Activated CD8-positive, alpha-beta memory T cell treated with anti-CD3 and anti-CD28 coated beads for 36 hours (primary cell): ENCODE measurements at regions not wholly inside any gene's neighbourhood (a gene's known extent, or its start where the extent isn't known, plus 50 kb on each side); places are given as distances from the start of the nearest gene placed in this dataset.
"Not testable (repeated sequence)": the region's sequence is repeated elsewhere in the genome, so short reads cannot be mapped to it uniquely, and the experiment has no call there.

Experiments
- CTCF ChIA-PET: fragments of 350-600 bp; sonication (Branson Sonifier 250); formaldehyde crosslinking; loops from one replicate; lab custom pipeline; 2021; ENCODE audit warnings: antibody characterized with exemption; lab: Charles Lee
- POLR2A ChIA-PET: fragments of 350-600 bp; sonication (Branson Sonifier 250); formaldehyde crosslinking; loops from one replicate; lab custom pipeline; 2021; ENCODE audit warnings: antibody characterized with exemption; lab: Charles Lee

DNA sequence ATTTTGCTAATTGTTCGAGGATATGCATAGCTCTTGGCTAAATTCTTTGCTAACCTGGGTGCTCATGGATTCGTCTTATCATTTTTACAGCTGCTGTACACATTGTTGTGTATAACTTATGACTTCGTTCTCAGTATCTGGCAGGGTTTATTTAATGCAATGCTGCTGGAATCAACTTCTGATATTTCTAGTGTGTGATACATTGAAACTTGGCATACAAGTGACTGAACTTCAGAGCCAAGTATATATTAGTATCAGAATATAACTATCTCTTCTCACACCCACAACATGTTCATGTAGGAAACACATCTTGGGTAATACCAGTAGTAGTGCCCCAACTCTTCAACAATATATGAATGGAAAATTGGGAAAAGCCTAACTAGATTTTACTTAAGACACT, 764.2 kb downstream of the TENT5A start:
- ChIA-PET CTCF (interaction anchor here (0.6 kb wide), 1 partner anchor 41 kb away, joined by 3 read pairs; no protein-coding TSS in a partner anchor), POLR2A (no interaction called here)

DNA sequence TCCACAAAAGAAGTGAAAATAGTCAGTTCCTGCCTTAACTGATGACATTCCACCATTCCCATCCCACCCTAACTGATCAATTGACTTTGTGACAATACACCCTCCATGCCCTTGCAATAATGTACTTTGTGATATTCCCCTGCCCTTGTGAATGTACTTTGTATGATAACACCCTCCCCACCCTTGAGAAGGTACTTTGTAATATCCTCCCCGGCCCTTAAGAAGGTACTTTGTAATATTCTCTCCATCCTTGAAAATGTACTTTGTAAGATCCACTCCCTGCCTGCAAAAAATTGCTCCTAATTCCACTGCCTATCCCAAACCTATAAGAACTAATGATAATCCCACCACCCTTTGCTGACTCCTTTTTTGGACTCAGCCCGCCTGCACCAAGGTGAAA, 771.3 kb downstream of the TENT5A start:
- CTCF ChIA-PET, POLR2A ChIA-PET: not testable (repeated sequence)

DNA sequence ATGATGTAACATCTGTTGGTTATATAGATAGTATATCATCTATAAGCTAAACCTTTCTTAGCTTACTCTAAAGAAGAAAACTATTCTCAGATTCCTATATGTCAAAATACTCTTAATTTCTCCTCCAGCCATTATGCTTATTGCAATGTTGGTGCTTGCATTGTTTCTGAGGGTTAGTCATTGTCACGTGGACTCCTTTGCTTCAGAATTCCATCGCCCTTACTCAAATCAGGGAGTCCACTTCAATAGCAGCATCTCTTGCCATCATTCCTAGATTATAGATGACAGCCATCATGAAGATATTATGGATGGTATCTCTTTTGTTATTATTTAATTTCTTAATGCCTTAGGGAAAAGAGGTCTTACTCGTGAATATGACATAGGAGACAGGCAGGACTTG, 776.1 kb downstream of the TENT5A start:
- ChIA-PET CTCF (no interaction called here), POLR2A (no interaction called here)

DNA sequence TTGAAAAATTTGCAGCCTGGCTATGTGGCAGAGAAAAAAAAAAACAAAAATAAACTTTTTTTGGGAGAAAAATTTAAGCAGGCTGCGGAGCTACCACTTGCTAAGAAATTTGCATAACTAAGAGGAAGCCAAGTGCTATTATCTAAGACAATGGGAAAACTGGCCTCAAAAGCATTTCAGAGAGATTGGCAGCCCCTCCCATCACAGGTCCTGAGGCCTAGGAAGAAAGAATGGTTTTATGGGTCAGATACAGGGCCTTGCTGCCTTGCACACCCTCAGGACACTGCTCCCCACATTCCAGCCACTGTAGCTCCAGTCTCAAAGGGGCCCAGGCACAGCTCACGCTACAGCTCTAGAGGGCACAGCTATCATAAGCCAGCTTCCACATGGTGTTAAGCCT, 777.9 kb downstream of the TENT5A start:
- POLR2A ChIA-PET = no interaction called here
- CTCF ChIA-PET = no interaction called here

DNA sequence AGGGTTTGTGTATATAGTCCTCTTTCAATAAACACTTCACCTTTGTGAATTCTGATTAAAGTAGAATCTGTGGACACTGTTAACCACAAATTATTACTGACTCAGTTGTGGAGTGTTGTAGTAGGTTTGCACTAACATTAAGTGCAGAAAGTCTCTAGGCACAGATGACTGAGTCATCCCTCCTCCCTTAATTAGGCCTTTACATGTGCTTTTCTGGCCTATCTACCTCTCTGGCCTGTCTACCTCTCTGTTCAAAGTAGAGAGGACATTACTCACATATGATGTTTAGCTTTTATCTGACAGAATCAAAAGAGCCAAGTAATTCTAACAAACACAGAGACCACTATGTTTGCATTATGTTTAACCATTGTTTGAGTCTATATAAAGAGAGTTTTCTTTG, 783.0 kb downstream of the TENT5A start:
- CTCF ChIA-PET = no interaction called here
- POLR2A ChIA-PET = no interaction called here

DNA sequence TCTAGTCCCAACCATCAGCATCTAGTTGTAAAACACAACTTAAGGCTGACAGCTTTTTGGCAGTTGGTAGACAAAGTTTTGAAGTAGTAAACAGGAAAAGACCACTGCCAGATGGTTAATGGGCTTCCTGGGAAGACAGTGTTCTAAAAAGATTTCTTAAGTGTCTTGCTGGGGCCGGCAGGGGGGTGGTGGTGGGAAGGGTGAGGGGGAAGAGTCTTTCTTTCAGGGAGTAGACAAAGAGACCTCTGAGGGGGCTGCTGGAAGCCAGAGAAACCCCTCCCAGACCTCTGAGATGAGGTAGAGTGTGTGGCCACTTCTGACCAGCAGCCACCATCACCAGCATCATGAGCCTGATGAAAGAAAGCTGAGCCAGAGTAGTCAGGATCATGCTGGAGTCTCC, 784.9 kb downstream of the TENT5A start:
- CTCF ChIA-PET = no interaction called here
- POLR2A ChIA-PET = no interaction called here

DNA sequence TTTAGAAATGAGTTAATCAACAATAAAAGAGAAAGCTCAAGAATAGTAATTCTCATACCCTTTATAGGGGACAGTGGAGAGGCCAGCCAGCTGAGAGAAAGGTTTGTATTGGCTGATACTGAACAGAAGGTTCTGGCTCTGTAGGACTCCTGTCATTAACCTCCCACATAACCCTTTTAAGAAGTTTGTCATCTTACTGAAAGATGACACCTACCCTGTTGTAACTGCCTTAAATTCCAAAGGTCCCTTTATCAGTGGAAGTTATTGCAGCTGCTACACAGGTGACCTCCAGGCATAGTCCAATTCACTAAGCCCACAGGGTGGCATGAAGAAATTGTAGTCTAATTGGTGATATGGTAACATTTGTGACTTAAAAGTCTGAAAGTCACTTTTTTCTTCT, 790.1 kb downstream of the TENT5A start:
- POLR2A ChIA-PET = no interaction called here

DNA sequence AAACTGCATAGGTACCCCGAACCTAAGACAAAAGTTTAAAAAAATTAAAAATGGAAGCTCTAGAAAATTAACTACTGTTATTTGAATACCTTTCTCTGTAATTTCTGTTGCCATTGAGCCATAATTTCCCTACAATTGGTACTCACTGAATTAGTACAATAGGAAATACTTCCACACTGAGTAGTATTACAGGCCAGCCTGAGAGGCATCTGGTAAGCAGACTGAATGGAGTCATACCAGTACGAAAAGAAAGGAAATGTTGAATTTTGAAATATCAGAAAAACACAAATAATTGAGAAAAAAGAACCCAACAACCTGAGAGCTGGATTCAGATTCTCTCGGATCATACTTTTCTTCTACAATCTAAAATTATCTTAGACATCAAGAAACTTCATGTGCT, 791.3 kb downstream of the TENT5A start:
- ChIA-PET CTCF (no interaction called here), POLR2A (no interaction called here)

More for the DNA sequence above, 790.1 kb downstream of the TENT5A start:
- CTCF ChIA-PET = no interaction called here

DNA sequence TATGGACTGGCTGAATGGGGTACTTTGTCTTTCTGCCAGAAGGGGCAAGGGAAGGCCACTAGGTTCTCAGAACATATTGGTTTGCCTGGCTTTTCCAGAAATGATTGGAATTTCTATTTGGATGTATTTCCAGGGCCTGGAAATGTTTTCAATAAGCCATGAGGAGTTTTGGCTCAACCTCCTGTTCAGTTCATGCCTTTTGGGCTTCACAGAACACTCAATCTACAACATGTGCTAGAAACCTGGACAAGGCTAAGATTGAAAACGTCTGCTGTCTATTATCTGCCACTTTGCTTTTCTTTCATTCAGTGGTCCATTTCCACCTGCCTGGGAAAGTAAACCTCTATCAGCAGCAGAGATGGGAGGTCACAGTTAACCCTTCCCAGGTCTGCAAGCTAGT, 793.4 kb downstream of the TENT5A start:
- ChIA-PET POLR2A (no interaction called here), CTCF (no interaction called here)

DNA sequence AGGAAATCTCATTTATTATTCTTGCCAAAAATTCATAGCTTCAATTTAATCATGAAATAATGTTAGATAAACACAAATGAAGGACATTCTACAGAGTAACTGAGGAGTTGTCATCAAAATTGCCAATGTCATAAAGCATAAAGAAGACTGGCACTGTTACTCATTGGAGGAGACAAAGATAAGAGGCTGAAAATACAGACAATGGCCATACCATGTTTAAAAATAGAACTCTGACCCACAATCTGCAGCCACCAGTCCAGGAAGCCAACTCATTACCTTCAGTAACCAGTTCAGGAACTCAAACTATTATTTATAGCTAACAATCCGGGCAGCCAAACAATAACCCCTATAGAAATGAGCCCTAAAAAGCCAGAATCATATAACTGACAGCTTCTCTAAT, 795.6 kb downstream of the TENT5A start:
- CTCF ChIA-PET = no interaction called here
- POLR2A ChIA-PET = no interaction called here

DNA sequence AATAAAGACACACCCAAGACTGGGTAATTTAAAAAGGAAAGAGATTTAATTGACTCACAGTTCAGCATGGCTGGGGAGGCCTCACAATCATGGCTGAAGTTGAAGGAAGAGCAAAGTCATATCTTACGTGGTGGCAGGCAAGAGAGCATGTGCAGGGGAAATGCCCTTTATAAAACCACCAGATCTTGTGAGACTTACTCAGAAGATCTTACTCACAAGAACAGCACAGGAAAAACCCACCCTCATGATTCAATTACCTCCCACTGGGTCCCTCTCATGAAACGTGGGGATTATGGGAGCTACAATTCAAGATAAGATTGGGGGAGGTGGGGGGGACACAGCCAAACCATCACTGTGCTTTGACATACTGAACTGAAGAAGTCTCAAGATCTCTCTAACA, 800.0 kb downstream of the TENT5A start:
- CTCF ChIA-PET, POLR2A ChIA-PET: not testable (repeated sequence)

DNA sequence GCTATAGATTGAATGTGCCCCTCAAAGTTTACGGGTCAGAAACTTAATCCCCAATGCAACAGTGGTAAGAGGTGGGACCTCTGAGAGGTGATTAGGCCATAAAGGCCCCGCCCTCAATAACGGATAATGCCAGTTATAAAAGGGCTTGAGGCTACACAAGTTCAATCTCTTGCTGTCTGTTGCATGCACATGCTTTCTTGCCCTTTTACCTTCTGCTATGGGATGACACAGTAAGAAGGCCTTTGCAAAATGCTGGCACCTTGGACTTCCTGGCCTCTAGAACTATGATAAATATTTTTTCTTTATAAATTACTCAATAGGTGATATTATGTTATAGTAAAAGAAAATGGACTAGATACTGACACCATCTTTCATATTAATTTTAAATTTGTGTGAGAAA, 806.1 kb downstream of the TENT5A start:
- CTCF ChIA-PET = no interaction called here
- POLR2A ChIA-PET = no interaction called here

DNA sequence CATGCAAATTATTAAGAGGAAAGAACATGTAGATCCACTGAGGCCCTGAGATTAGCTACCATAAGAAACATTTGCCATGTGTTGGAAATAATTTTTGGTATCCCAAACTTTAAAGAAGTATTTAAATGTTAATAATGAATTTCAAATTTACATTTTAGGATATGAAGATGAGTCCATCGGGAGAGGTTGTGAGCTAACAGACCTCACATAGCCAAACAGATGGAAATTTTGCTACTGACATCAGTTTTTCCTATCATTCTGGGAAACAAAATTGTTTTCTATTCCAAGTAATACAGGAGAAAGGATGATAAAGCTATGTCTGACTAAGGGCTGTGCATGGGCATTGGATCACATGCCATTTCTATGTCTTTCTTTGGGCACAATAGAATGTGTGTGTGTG, 809.6 kb downstream of the TENT5A start:
- CTCF ChIA-PET = no interaction called here
- POLR2A ChIA-PET = no interaction called here

DNA sequence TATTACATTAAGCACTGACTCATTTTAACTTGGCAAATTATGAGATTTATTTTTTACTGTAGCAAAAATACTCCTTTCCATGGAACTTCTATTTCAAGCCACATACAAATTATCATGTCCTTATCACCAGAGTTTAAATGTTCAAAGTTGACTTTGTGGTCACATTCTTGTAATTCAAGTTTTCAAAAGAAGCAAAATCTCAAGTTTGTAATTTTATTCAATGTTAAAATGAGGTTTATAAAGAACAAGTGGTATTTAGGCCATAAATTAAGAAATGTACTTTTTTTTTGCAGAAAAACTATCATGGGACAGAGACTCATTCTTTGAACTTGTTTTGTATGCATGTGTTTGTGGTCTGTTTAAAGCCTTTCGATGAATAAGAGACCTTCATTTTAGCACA, 811.5 kb downstream of the TENT5A start:
- ChIA-PET POLR2A (no interaction called here), CTCF (no interaction called here)

DNA sequence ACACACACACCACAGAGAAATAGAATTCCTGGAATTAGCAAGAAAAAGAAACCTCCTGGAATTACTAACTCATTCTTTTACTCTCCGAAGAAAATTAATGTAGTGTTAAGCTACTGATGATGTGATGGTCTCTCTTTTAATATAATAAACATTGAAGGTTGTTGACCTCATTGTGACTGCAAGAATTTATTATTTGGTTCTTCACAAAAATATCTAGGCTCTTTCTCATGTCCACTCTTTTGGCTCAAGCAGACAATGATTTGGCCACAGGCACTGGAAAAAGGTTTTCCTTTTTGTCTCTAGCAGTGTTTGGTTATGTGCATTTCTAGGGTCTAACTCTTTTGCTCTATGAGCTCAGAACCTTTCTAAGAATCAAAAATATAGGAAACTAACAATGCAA, 811.9 kb downstream of the TENT5A start:
- ChIA-PET CTCF (no interaction called here), POLR2A (no interaction called here)

DNA sequence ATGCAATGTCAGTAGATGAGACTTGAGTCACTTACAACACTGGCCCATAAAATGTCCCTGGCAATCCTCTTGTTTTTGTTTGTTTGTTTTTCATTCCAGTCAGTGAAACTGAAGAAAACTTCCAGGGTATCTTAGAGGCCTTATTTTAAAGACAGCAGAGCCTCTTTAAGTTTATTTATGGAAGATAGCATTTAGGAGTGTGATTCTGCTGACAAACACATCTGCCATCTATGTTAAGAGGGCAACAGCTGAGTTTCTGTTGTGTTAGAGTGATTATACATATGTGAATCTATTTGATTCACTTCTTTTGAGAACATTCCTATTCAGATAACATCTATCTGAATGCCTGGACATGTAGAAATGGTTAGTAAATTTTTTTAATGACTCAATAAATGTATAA, 812.6 kb downstream of the TENT5A start:
- ChIA-PET CTCF (no interaction called here), POLR2A (no interaction called here)

DNA sequence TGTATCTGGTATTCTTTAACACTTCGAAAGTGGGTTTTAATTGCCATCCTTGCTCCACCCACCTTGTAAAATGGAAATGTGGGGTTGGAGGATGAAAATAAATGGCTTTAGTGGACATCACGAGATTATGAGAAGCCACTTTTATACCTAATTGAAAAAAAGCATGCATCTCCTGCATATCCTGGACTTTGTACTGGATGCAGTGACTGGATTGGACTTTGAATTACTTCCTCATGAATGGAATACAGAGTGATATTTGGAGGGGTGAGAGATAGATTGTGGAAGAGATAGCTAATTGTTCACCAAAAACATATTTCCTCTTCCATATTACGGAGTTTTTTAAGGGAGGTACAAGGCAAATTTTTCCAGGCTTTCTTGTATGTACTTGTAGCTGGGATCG, 813.0 kb downstream of the TENT5A start:
- ChIA-PET POLR2A (no interaction called here), CTCF (no interaction called here)

DNA sequence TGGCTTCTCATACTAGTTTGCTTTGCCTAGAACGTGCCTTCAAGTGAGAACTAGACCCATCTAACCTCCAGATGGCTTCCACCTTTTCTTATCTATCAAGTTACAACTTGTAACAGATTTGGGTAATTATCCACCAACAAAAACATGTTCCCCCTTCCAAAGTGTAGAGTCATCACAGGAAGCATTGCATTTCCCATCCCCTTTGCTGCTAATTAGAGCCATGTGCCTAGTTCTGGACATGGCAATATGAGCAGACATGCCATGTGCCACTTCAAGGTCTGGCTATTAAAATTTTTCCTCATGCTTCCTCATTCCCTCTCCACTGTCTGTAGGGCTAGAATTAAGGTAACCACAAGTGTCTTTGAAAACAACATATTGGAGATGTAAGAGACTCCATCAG, 814.4 kb downstream of the TENT5A start:
- CTCF ChIA-PET = no interaction called here

DNA sequence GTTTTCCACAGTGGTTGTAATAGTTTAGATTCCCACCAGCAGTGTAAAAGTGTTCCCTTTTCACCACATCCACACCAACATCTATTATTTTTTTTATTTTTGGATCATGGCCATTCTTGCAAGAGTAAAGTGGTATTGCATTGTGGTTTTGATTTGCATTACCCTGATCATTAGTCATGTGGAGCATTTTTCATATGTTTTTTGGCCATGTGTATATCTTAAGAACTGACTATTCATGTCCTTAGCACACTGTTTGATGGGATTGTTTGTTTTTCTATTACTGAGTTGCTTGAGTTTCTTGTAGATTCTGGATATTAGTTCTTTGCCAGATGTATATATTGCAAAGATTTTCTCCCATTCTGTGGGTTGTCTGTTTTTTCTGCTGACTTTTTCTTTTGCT, 820.1 kb downstream of the TENT5A start:
- ChIA-PET POLR2A (no interaction called here), CTCF (no interaction called here)

More for the DNA sequence above, 814.4 kb downstream of the TENT5A start:
- POLR2A ChIA-PET = no interaction called here

DNA sequence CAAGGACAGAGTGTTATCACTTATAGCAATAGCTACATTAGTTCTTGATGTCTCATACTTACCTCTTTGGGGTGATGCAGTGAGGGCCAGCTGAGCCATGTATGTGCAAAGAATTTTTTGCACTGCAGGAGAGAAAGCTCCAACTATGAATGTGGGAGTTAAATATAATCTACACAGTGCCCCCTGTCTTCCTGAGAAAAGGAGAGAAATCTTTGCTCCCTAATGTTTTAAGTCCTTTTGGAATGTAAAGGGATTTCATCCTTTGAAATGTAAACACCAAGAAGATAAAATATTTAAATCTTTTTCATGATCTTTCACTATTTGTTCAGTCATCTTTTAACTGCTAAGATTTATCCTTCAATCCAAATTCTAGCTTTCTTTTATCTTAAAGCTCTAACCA, 822.1 kb downstream of the TENT5A start:
- ChIA-PET POLR2A (no interaction called here), CTCF (no interaction called here)

DNA sequence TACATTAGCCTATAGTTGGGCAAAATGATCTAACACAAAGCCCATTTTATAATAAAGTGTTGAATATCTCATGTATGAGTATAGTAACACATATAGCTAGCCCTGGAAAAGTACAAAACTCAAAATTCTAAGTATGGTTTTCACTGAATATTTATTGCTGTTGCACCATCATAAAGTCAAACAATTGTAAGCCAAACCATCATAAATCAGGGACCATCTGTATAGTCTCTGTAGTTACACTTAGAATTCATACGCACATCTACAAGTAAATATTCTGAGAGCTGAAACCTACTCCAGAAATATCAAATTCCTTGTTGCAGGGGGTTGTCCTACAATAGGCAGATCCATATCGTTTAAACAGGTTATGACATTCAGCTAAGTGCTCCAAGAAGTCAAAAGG, 817.3 kb downstream of the BCKDHB start:
- POLR2A ChIA-PET = no interaction called here
- CTCF ChIA-PET = no interaction called here

DNA sequence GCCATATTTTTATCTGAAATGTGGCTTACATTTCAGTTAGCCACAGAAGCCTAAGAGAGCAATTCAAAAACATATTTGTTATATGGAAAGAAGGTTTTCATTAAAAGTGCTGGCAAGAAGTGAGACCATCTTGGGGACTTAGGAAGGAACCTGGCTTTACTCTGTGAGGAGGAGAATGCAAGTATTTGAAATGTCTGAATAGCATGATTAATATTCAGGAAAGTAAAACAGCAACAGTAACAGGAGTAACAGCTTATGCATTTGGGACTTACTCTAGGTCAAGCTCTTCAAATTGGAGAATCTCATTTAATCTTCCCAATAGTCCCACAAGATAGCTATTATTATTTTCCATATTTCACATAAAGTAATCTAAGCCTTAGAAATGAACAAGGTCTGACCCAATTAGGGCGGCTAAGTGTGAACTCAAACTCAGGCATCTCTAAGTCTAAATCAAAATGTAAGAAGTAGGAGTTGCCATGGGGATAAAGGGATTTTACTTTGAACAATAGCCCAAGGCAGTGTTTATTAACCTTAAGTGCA, 816.5 kb downstream of the BCKDHB start:
- POLR2A ChIA-PET = no interaction called here

More for the DNA sequence above, 816.5 kb downstream of the BCKDHB start:
- CTCF ChIA-PET = no interaction called here
